Suprapubic skin (tissue), 4 donors: ENCODE measurements at regions not wholly inside any gene's neighbourhood (a gene's known extent, or its start where the extent isn't known, plus 50 kb on each side); places are given as distances from the start of the nearest gene placed in this dataset.

Experiments
- DNase-seq, 2 donors: peaks; one replicate each; pipeline ENCODE4 v3.0.0-alpha.2; 2019; ENCODE audit warnings: low spot score in 2 of 2
- H3K27ac ChIP-seq: fragments of 200-600 bp; sonication (generic); one replicate; pipeline ENCODE4 v1.5.1; 2019
- H3K27me3 ChIP-seq: fragments of 200-600 bp; sonication (generic); one replicate; pipeline ENCODE4 v1.5.1; 2019
- H3K36me3 ChIP-seq: fragments of 200-600 bp; sonication (generic); one replicate; pipeline ENCODE4 v1.5.1; 2019
- H3K4me1 ChIP-seq: fragments of 200-600 bp; sonication (generic); one replicate; pipeline ENCODE4 v1.5.1; 2019
- H3K4me3 ChIP-seq: fragments of 200-600 bp; sonication (generic); one replicate; pipeline ENCODE4 v1.5.1; 2019; ENCODE audit warnings: mild to moderate bottlenecking
- H3K9me3 ChIP-seq: fragments of 200-600 bp; sonication (generic); one replicate; pipeline ENCODE4 v1.5.1; 2019
- EP300 ChIP-seq: sonication (generic); formaldehyde crosslinking; IDR thresholded peaks from one replicate; pipeline ENCODE4 v1.6.1; 2017; ENCODE audit warnings: antibody characterized with exemption
- POLR2A ChIP-seq, 2 donors: fragments of 450-650 bp; IDR thresholded peaks; one replicate each; pipeline ENCODE4 v1.6.1; 2017; ENCODE audit warnings: antibody characterized with exemption in 2 of 2, mild to moderate bottlenecking in 2 of 2, moderate library complexity in 2 of 2
- POLR2AphosphoS5 ChIP-seq, 3 donors: sonication (generic); formaldehyde crosslinking; IDR thresholded peaks; one replicate each; pipeline ENCODE4 v1.6.1; 2017; ENCODE audit warnings: antibody characterized with exemption in 3 of 3
- WGBS: methylation state at CpG from one replicate; pipeline ENCODE4 v1.1.5; 2018; 5-methylcytosine and 5-hydroxymethylcytosine counted together
- TF ChIP-seq, protein P1 (sequence below), 2 donors: fragments of 200-600 bp in 1 of 2; fragments of 450-650 bp in 1 of 2; sonication (generic) in 1 of 2; IDR thresholded peaks; one replicate each; pipeline ENCODE4 v1.5.1; 2016 to 2019; ENCODE audit warnings: antibody characterized with exemption in 2 of 2, mild to moderate bottlenecking in 1 of 2, moderate library complexity in 1 of 2

DNA sequence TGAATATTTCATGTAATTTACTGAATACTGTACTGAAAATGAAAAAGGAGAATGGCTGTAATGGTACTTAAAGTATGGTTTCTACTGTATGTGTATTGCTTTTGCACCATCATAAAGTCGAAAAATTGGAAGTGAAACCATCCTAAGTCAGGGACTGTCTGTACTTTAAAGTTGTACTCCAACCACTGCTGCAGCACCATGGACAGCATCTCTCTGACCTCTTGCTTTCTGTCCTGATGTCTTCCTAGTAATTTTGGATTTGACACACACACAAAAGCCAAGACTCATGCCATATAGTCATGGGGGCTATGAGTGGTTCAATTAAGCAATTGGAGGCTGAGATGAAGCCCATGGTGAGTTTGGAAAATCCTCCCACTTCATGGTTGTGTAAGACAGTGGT is 256.3 kb upstream of the PKDCC start:
- no peaks in the 10 kb centered on the region for H3K27me3 ChIP-seq
- no peak for TF ChIP-seq POLR2AphosphoS5 (IDR thresholded peaks at IDR 0.05)
- no peak for TF ChIP-seq POLR2A (IDR thresholded peaks at IDR 0.05)
- no peak for TF ChIP-seq EP300
- TF ChIP-seq, protein P1, sequence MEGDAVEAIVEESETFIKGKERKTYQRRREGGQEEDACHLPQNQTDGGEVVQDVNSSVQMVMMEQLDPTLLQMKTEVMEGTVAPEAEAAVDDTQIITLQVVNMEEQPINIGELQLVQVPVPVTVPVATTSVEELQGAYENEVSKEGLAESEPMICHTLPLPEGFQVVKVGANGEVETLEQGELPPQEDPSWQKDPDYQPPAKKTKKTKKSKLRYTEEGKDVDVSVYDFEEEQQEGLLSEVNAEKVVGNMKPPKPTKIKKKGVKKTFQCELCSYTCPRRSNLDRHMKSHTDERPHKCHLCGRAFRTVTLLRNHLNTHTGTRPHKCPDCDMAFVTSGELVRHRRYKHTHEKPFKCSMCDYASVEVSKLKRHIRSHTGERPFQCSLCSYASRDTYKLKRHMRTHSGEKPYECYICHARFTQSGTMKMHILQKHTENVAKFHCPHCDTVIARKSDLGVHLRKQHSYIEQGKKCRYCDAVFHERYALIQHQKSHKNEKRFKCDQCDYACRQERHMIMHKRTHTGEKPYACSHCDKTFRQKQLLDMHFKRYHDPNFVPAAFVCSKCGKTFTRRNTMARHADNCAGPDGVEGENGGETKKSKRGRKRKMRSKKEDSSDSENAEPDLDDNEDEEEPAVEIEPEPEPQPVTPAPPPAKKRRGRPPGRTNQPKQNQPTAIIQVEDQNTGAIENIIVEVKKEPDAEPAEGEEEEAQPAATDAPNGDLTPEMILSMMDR (IDR thresholded peaks at IDR 0.05) = no peak
- 65% methylated on average over 1 of the region's 1 CpG for WGBS

DNA sequence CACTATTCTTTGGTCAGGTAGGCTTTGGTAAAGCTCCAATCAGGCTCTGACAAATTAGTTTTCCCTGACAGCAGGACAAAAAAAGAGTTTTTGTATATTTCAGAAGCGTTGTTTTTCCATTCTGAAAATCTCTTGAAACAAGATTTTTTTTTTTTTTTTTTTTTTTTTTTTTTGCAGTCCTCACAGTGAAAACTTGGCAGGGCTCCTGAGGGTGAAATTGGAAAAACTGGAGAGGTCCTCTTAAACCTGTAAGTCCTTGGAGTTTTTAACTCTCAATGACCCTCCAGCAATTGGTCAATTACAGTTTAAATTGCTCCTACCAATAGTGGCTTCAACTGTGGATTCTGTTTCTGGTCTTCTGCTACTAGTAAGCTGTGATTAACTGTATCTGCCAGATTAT is 244.5 kb upstream of the PKDCC start:
- Histone ChIP-seq H3K9me3 (peaks cover 14% of the 10 kb centered on the region), H3K27me3 (peaks cover 3% of the 10 kb centered on the region), H3K36me3 (no peaks in the 10 kb centered on the region), H3K4me1 (no peaks in the 10 kb centered on the region), H3K4me3 (no peak overlapping the region), H3K27ac (no peak overlapping the region)
- no peak for DNase-seq
- WGBS = 79% methylated on average over 1 of the region's 1 CpG
- TF ChIP-seq POLR2AphosphoS5 (IDR thresholded peaks at IDR 0.05) = no peak
- TF ChIP-seq POLR2A (IDR thresholded peaks at IDR 0.05) = no peak
- TF ChIP-seq EP300 = no peak
- TF ChIP-seq, protein P1 (IDR thresholded peaks at IDR 0.05) = no peak

More for the DNA sequence above, 256.3 kb upstream of the PKDCC start:
- Histone ChIP-seq H3K4me3 (no peak overlapping the region), H3K27ac (no peak overlapping the region), H3K4me1 (no peaks in the 10 kb centered on the region), H3K36me3 (no peaks in the 10 kb centered on the region), H3K9me3 (no peaks in the 10 kb centered on the region)
- no peak for DNase-seq

DNA sequence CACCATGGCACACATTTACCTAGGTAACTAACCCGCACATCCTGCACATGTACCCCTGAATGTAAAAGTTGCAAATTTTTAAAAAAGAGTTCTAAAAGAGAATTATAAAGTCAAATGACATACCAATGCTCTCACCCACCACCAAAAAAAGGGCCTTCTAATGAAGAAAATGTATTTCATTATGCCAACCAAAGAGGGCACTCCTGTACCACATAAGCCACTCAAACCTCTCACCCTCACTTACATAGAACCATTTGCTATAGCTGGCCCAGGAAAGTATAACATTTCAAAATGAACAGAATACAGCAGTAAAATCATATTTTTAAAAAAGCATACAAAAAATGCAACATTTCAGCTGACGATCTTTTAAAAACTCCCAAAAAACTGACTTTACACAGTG is 241.5 kb upstream of the PKDCC start:
- Histone ChIP-seq H3K9me3 (peaks cover 11% of the 10 kb centered on the region), H3K4me3 (no peak overlapping the region), H3K27ac (no peak overlapping the region), H3K4me1 (no peaks in the 10 kb centered on the region), H3K36me3 (no peaks in the 10 kb centered on the region), H3K27me3 (peaks cover 3% of the 10 kb centered on the region)
- WGBS = 94% methylated on average over 2 of the region's 2 CpGs
- no peak for TF ChIP-seq POLR2A (IDR thresholded peaks at IDR 0.05)
- TF ChIP-seq POLR2AphosphoS5 (IDR thresholded peaks at IDR 0.05) = no peak
- TF ChIP-seq, protein P1 (IDR thresholded peaks at IDR 0.05) = no peak
- DNase-seq = no peak

DNA sequence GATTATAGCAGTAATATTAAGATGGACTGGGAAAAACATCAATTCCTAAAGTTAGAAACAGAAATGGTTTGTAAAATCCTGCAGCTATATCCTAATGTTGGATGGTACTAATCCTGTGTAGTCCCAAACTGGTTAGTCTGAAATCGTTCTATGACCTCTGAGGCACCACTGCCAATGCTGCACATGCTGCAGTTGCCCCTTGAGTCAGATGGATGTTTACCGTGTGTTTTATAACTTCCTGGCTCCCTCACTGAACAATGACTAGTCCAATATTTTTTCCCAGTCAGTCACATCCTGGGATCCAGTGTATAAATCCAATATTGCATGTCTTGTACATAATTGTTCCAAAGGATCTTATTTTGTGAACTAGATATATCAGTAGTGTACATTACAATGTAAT is 226.7 kb upstream of the PKDCC start:
- Histone ChIP-seq H3K4me3 (no peak overlapping the region), H3K27me3 (peaks cover 10% of the 10 kb centered on the region), H3K9me3 (no peaks in the 10 kb centered on the region), H3K36me3 (no peaks in the 10 kb centered on the region), H3K4me1 (no peaks in the 10 kb centered on the region), H3K27ac (no peak overlapping the region)
- TF ChIP-seq POLR2A (IDR thresholded peaks at IDR 0.05) (no peak), EP300 (no peak), POLR2AphosphoS5 (IDR thresholded peaks at IDR 0.05) (no peak)
- TF ChIP-seq, protein P1 (IDR thresholded peaks at IDR 0.05) = no peak
- no peak for DNase-seq
- WGBS = 73% methylated on average over 2 of the region's 2 CpGs

DNA sequence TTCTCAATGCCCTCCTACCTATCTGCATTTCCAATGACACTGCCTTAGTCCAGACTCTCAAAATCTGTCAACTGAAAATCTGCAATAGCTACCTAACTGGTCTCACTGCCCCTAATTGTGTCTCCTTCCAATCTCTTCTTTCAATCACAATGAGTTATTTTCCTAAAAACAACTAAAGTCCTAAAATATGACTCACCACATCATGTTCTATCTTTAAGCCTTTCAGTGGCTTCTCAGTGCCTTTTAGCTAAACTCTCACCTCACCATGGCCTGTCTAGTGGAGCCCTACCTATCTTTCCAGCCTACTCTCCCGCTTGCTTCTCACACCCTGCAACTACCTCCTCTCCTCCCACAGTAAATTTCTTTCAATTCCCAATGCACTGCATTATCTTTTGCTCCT is 220.9 kb upstream of the PKDCC start:
- Histone ChIP-seq H3K4me3 (no peak overlapping the region), H3K4me1 (no peaks in the 10 kb centered on the region), H3K27me3 (peaks cover 17% of the 10 kb centered on the region), H3K9me3 (no peaks in the 10 kb centered on the region), H3K36me3 (no peaks in the 10 kb centered on the region), H3K27ac (no peak overlapping the region)
- TF ChIP-seq POLR2A (IDR thresholded peaks at IDR 0.05) = no peak
- TF ChIP-seq EP300 = no peak
- TF ChIP-seq POLR2AphosphoS5 (IDR thresholded peaks at IDR 0.05) = no peak
- TF ChIP-seq, protein P1 (IDR thresholded peaks at IDR 0.05) = no peak
- DNase-seq = no peak
- 71% methylated on average over 1 of the region's 1 CpG for whole genome bisulfite sequencing
